Karpas-422 (cell line): ENCODE measurements at regions not wholly inside any gene's neighbourhood (a gene's known extent, or its start where the extent isn't known, plus 50 kb on each side); places are given as distances from the start of the nearest gene placed in this dataset.

ENCODE experiments used
- DNase-seq: peaks from one replicate; pipeline ENCODE4 v3.0.0-alpha.2; 2015
- H2AFZ ChIP-seq: fragments of 200-600 bp; sonication (generic); 2 replicates; pipeline ENCODE4 v1.6.1; 2014; ENCODE audit warnings: antibody characterized with exemption, low read length, mixed read lengths
- H3K27ac ChIP-seq: fragments of 200-600 bp; sonication (generic); 2 replicates; pipeline ENCODE4 v1.5.1; 2014; ENCODE audit warnings: mild to moderate bottlenecking, low read length, moderate library complexity
- H3K27me3 ChIP-seq: fragments of 200-600 bp; sonication (generic); 2 replicates; pipeline ENCODE4 v1.6.1; 2014; ENCODE audit warnings: low read length, mixed read lengths
- H3K36me3 ChIP-seq: fragments of 200-600 bp; sonication (generic); 2 replicates; pipeline ENCODE4 v1.6.1; 2014; ENCODE audit warnings: low read length, mixed read lengths; ENCODE audit not compliant: insufficient read depth
- H3K4me1 ChIP-seq: fragments of 200-600 bp; sonication (generic); 2 replicates; pipeline ENCODE4 v1.6.1; 2014; ENCODE audit warnings: mild to moderate bottlenecking, low read length, mixed read lengths
- H3K4me2 ChIP-seq: fragments of 200-600 bp; sonication (generic); 2 replicates; pipeline ENCODE4 v1.6.1; 2014; ENCODE audit warnings: low read length, low read depth, mild to moderate bottlenecking; ENCODE audit not compliant: poor library complexity, severe bottlenecking
- H3K4me3 ChIP-seq: fragments of 200-600 bp; sonication (generic); 2 replicates; pipeline ENCODE4 v1.5.1; 2014; ENCODE audit warnings: mild to moderate bottlenecking, antibody characterized with exemption, low read length, mixed read lengths
- H3K79me2 ChIP-seq: fragments of 200-600 bp; sonication (generic); 2 replicates; pipeline ENCODE4 v1.6.1; 2014; ENCODE audit warnings: mild to moderate bottlenecking, low read length, mixed read lengths
- H3K9ac ChIP-seq: fragments of 200-600 bp; sonication (generic); 2 replicates; pipeline ENCODE4 v1.6.0; 2014; ENCODE audit warnings: low read length
- H3K9me2 ChIP-seq: fragments of 200-600 bp; sonication (generic), shearing (Covaris generic); replicated peaks from 2 replicates; pipeline ENCODE4 v1.6.0; 2014; ENCODE audit warnings: mild to moderate bottlenecking, low read length, moderate library complexity; ENCODE audit not compliant: insufficient read depth
- H3K9me3 ChIP-seq: fragments of 300-700, 200-600 bp; sonication (generic); 2 replicates; pipeline ENCODE4 v1.6.1; 2014; ENCODE audit warnings: low read length, mixed read lengths
- H4K20me1 ChIP-seq: fragments of 200-600 bp; sonication (generic); 2 replicates; pipeline ENCODE4 v1.6.1; 2014; ENCODE audit warnings: mild to moderate bottlenecking, antibody characterized with exemption, low read length, low read depth; ENCODE audit not compliant: insufficient read depth

DNA sequence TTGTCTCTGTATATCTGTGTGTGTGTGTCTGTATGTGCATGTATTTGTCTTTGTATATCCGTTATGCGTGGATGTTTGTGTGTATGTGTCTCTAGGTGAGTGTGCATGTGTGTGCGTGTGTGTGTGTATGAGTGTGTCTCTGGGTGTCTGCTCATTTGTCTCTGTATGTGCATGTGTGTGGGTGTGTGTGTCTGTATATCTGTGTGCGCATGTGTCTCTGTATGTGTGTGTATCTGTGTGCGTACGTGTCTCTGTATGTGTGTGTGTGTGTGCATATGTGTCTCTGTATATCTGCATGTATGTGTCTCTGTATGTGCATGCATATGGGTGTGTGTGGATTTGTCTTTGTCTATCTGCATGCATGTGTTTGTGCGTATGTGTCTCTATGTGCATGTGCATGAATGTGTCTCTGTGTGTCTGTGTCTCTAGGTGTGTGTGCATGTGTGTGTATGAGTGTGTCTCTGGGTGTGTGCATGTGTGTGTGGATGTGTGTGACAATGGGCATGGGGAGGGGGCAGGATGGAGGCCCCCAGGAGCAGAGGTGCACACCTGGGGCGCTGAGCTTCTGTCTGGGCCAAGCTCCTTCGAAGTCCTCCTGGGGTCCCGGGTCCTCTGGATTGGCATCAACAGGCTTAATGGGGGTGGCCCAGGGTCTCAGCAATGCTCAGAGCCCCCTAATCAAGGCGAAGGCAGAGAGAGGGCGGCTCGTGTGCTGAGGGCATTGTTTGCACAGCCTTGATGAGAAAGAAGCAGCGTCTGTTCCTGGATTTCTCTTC, 373.4 kb upstream of the IRX4 start:
- DNase-seq, result no peak
- H3K9ac ChIP-seq, result no peak overlapping the region
- H3K27me3 ChIP-seq, result no peaks in the 10 kb centered on the region
- no peaks in the 10 kb centered on the region for H3K4me1 ChIP-seq
- no peaks in the 10 kb centered on the region for H4K20me1 ChIP-seq
- no peaks in the 10 kb centered on the region for H3K36me3 ChIP-seq
- H3K9me2 ChIP-seq, result no peaks in the 10 kb centered on the region
- no peak overlapping the region for H3K27ac ChIP-seq
- no peaks in the 10 kb centered on the region for H3K79me2 ChIP-seq
- H3K4me3 ChIP-seq, result no peak overlapping the region
- no peaks in the 10 kb centered on the region for H3K9me3 ChIP-seq
- H2AFZ ChIP-seq, result no peak overlapping the region
- no peak overlapping the region for H3K4me2 ChIP-seq

DNA sequence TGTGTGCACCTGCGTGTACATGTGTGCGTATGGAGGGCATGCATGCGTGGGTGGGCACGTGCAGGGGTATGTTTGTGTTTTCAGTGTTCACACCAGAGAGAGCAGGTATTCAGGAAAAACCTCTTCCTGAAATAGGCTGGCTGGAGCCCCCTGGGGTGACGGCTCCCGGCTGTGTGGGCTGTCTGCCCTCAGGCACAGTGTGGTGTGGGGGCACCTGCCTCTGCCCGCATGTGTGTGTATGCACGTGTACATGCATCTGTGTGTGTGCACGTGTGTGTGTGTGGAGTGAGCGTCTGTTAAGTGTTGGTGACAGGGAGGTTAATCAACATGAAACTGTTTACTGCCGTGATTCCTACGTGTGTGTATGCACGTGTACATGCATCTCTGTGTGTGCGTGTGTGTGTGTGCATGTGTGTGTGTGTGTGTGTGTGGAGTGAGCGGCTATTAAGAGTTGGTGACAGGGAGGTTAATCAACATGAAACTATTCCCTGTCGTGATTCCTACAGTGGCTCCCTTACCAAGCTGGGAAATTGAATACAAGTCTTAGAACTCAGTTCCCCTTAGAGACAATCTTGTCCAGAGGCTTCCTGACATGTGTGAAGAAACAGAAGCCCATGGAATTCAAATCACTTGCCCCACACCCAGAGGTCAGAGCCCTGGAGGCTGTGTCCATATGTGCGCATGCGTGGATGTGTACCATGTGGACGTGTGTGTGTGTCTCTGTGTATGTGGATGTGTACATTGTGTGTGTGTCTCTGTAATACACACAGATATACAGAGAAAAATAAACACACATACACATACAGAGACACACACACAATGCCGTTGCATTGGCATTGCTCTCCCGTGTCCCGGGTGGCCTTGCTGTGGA, 372.4 kb upstream of the IRX4 start:
- no peak overlapping the region for H3K27ac ChIP-seq
- no peaks in the 10 kb centered on the region for H3K79me2 ChIP-seq
- H3K4me3 ChIP-seq, result no peak overlapping the region
- H3K9me2 ChIP-seq, result no peaks in the 10 kb centered on the region
- no peaks in the 10 kb centered on the region for H3K27me3 ChIP-seq
- DNase-seq, result no peak
- H4K20me1 ChIP-seq, result no peaks in the 10 kb centered on the region
- no peak overlapping the region for H2AFZ ChIP-seq
- H3K9me3 ChIP-seq, result no peaks in the 10 kb centered on the region
- no peaks in the 10 kb centered on the region for H3K4me1 ChIP-seq
- no peak overlapping the region for H3K4me2 ChIP-seq
- no peak overlapping the region for H3K9ac ChIP-seq
- no peaks in the 10 kb centered on the region for H3K36me3 ChIP-seq

DNA sequence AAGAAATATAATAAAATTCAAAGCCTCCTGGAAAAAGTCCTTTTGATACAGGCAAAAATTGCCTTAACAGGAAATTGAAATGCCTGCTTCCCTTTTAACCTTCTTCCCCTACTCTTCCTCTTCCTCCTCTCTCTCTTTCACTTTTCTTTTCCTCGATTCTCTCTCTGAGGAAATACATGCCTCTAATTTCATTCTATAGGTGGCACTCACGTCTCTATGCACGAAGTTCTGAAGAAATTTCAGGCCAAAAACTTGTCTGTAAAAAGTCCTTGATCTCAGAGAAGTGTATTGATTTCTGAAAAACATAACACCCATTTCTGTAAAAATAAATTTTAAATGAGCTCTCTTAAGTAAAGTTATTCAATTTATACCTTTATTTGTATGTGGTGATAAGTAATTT, 371.7 kb upstream of the IRX4 start:
- H2AFZ ChIP-seq, result no peak overlapping the region
- H3K4me2 ChIP-seq, result no peak overlapping the region
- H3K9me3 ChIP-seq, result no peaks in the 10 kb centered on the region
- H3K4me1 ChIP-seq, result no peaks in the 10 kb centered on the region
- no peak overlapping the region for H3K4me3 ChIP-seq
- DNase-seq, result no peak
- no peaks in the 10 kb centered on the region for H3K79me2 ChIP-seq
- no peak overlapping the region for H3K27ac ChIP-seq
- H3K9ac ChIP-seq, result no peak overlapping the region
- H4K20me1 ChIP-seq, result no peaks in the 10 kb centered on the region
- H3K27me3 ChIP-seq, result no peaks in the 10 kb centered on the region
- H3K36me3 ChIP-seq, result no peaks in the 10 kb centered on the region
- H3K9me2 ChIP-seq, result no peaks in the 10 kb centered on the region

GRCh38 chr5:2253040-2253975, 370.6 kb upstream of the IRX4 start:
- Histone ChIP-seq H3K4me3 (no peak overlapping the region), H2AFZ (no peak overlapping the region), H4K20me1 (no peaks in the 10 kb centered on the region), H3K9ac (no peak overlapping the region), H3K36me3 (no peaks in the 10 kb centered on the region), H3K27me3 (no peaks in the 10 kb centered on the region), H3K9me2 (no peaks in the 10 kb centered on the region), H3K4me2 (no peak overlapping the region), H3K27ac (no peak overlapping the region), H3K9me3 (no peaks in the 10 kb centered on the region), H3K4me1 (no peaks in the 10 kb centered on the region), H3K79me2 (no peaks in the 10 kb centered on the region)
- no peak for DNase-seq

GRCh38 chr5:2251751-2252150, 369.0 kb upstream of the IRX4 start:
- DNase-seq, result no peak
- Histone ChIP-seq H3K27ac (no peak overlapping the region), H3K4me1 (no peaks in the 10 kb centered on the region), H3K9me3 (no peaks in the 10 kb centered on the region), H3K4me3 (no peak overlapping the region), H2AFZ (no peak overlapping the region), H3K36me3 (no peaks in the 10 kb centered on the region), H3K9me2 (no peaks in the 10 kb centered on the region), H3K9ac (no peak overlapping the region), H3K4me2 (no peak overlapping the region), H4K20me1 (no peaks in the 10 kb centered on the region), H3K27me3 (no peaks in the 10 kb centered on the region), H3K79me2 (no peaks in the 10 kb centered on the region)

GRCh38 chr5:2251298-2251697, 368.6 kb upstream of the IRX4 start:
- no peaks in the 10 kb centered on the region for H3K9me3 ChIP-seq
- no peak overlapping the region for H3K27ac ChIP-seq
- no peaks in the 10 kb centered on the region for H3K9me2 ChIP-seq
- no peaks in the 10 kb centered on the region for H4K20me1 ChIP-seq
- no peak overlapping the region for H2AFZ ChIP-seq
- H3K4me3 ChIP-seq, result no peak overlapping the region
- DNase-seq, result no peak
- no peaks in the 10 kb centered on the region for H3K27me3 ChIP-seq
- H3K4me1 ChIP-seq, result no peaks in the 10 kb centered on the region
- H3K9ac ChIP-seq, result no peak overlapping the region
- H3K4me2 ChIP-seq, result no peak overlapping the region
- no peaks in the 10 kb centered on the region for H3K36me3 ChIP-seq
- no peaks in the 10 kb centered on the region for H3K79me2 ChIP-seq

DNA sequence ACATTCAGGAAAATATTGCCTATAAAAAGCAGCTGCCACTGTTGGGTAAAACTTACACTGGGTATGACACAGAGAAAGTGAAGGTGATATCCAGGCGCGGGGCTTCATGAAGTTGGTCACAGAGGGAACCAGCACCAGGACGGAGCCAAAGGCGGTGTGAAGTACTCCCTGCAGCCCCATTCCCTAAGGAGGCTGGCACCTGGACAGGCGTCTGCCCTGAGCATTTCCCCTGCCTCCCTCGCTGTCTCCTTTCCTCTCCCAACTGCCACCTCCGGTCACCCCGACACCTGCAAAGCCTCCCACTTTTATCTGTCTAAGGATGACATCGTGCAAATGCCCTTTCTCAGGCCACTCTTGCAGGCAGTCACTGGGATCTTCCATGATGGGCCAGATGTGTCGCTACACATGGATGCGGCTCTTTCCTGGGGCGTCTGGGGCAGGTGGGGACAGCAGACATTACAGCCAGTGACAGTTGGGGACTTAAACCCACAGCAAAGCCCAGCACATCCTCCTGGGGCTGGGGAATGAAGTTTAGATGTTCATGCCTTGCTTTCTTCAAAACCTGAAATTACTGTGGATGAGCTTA, 367.7 kb upstream of the IRX4 start:
- Histone ChIP-seq H3K27ac (no peak overlapping the region), H3K9me3 (no peaks in the 10 kb centered on the region), H2AFZ (no peak overlapping the region), H3K4me1 (no peaks in the 10 kb centered on the region), H3K27me3 (no peaks in the 10 kb centered on the region), H3K4me3 (no peak overlapping the region), H3K79me2 (no peaks in the 10 kb centered on the region), H4K20me1 (no peaks in the 10 kb centered on the region), H3K36me3 (no peaks in the 10 kb centered on the region), H3K9me2 (no peaks in the 10 kb centered on the region), H3K9ac (no peak overlapping the region), H3K4me2 (no peak overlapping the region)
- no peak for DNase-seq
